Panc1 (cell line): ENCODE measurements at regions not wholly inside any gene's neighbourhood (a gene's known extent, or its start where the extent isn't known, plus 50 kb on each side); places are given as distances from the start of the nearest gene placed in this dataset.

ENCODE experiments used
- ATAC-seq: fragments of 200-7000 bp; cut with Tn5 transposase; 2 replicates; pipeline ENCODE4 v1.9.1; 2020; ENCODE audit warnings: mild to moderate bottlenecking, moderate library complexity
- BruUV-seq: library from RNA; stranded (reverse); fragments of 400-500 nt; replicated peaks from 2 replicates; lab custom pipeline; 2021; lab: Mats Ljungman, UMichigan
- CTCF ChIA-PET: fragments of 300-600 bp; sonication (Branson Sonifier 250); formaldehyde crosslinking; loops from one replicate; lab custom pipeline; 2022; ENCODE audit warnings: antibody characterized with exemption; lab: Charles Lee
- POLR2A ChIA-PET: fragments of 300-600 bp; sonication (Branson Sonifier 250); formaldehyde crosslinking; loops from one replicate; lab custom pipeline; 2022; ENCODE audit warnings: antibody characterized with exemption; lab: Charles Lee
- DNase-seq: peaks from one replicate; pipeline ENCODE4 v3.0.0-alpha.2; 2010; ENCODE audit warnings: low read depth, low spot score
- H3K27ac ChIP-seq: 2 replicates; pipeline ENCODE4 v1.5.1; 2011; ENCODE audit warnings: mild to moderate bottlenecking, low read length, inconsistent platforms
- H3K27me3 ChIP-seq: fragments of 200-500 bp; sonication (Bioruptor generic); 2 replicates; pipeline ENCODE4 v1.6.0; 2014; ENCODE audit warnings: low read length, inconsistent platforms; ENCODE audit not compliant: control insufficient read depth, insufficient read depth
- H3K36me3 ChIP-seq: fragments of 200-500 bp; sonication (Bioruptor generic); 2 replicates; pipeline ENCODE4 v1.5.1; 2014; ENCODE audit warnings: inconsistent platforms, mild to moderate bottlenecking, low read length, moderate library complexity; ENCODE audit not compliant: control insufficient read depth, insufficient read depth
- H3K4me1 ChIP-seq: 2 replicates; pipeline ENCODE4 v1.5.1; 2011; ENCODE audit warnings: inconsistent platforms, mild to moderate bottlenecking, low read length, moderate library complexity; ENCODE audit not compliant: control insufficient read depth, insufficient read depth
- H3K4me3 ChIP-seq, 2 experiments: 2 replicates each; pipeline ENCODE4 v1.5.1; 2011 to 2012; ENCODE audit warnings: low read depth in 2 of 2, low read length in 2 of 2, mild to moderate bottlenecking in 2 of 2, inconsistent platforms in 1 of 2, moderate library complexity in 1 of 2
- H3K9me3 ChIP-seq: fragments of 200-500 bp; sonication (Bioruptor generic); 2 replicates; pipeline ENCODE4 v1.5.1; 2014; ENCODE audit warnings: low read depth, mild to moderate bottlenecking, inconsistent platforms, low read length, moderate library complexity; ENCODE audit not compliant: control insufficient read depth, insufficient read depth
- POLR2AphosphoS5 ChIP-seq: IDR thresholded peaks from 2 replicates; pipeline ENCODE4 v1.6.1; 2012; ENCODE audit warnings: mild to moderate bottlenecking, low read depth, low read length, moderate library complexity
- SIN3A ChIP-seq: IDR thresholded peaks from 2 replicates; pipeline ENCODE4 v1.6.1; 2012; ENCODE audit warnings: low read depth, mild to moderate bottlenecking, low read length, moderate library complexity, borderline replicate concordance; ENCODE audit not compliant: insufficient read depth
- TCF7L2 ChIP-seq: IDR thresholded peaks from 2 replicates; pipeline ENCODE4 v1.6.1; 2011; ENCODE audit warnings: mild to moderate bottlenecking, low read depth, low read length, inconsistent platforms
- in situ Hi-C: cut with HindIII; loops from 2 replicates; pipeline ENCODE4 v1.10.0; 2016; ENCODE audit warnings: low sequenced_read_pairs, low pct_unique_long_range_greater_than_20kb
- intact Hi-C: fragments of 100-400 bp; cut with micrococcal nuclease; formaldehyde crosslinking; loops from one replicate; pipeline ENCODE4 v1.10.0; 2022; ENCODE audit not compliant: unreplicated experiment
- TF ChIP-seq, protein P1 (sequence below), 2 experiments: IDR thresholded peaks; 2 replicates each; pipeline ENCODE4 v1.6.1; 2011 to 2012; ENCODE audit warnings: low read depth in 2 of 2, control low read depth in 1 of 2, low read length in 1 of 2, mild to moderate bottlenecking in 1 of 2, moderate library complexity in 1 of 2; ENCODE audit not compliant: insufficient read depth in 1 of 2
- TF ChIP-seq, protein P2 (sequence below): fragments of 450-650 bp; IDR thresholded peaks from 2 replicates; pipeline ENCODE4 v1.5.1; 2017; ENCODE audit warnings: mild to moderate bottlenecking

DNA sequence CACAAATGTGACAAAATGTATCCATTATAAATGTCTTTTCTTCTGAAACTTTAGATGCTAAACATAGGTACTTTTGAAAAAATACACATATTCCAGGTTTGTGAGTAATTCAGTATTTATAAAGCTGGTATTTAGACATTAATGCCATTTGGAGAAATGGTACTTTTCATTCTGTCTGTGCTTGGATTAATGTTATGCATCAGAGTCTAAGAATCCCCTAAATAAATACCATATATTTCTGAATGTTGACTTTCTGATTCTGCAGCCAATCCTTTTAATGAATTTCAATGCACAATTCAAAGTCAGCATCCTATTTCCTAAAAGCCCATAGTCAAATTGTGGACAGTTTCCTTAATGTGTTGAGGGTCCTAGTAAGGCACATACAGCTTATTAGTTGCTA, 145.0 kb downstream of the DKK1 start:
- DNase-seq (no peak), ATAC-seq (no peak)
- in situ Hi-C loops: no loop called here
- H3K27ac ChIP-seq: peak overlapping the region; percentile 82; the same call in 1 of the 2 replicates
- H3K4me1 ChIP-seq: no peaks in the 10 kb centered on the region
- H3K36me3 ChIP-seq: no peaks in the 10 kb centered on the region
- POLR2A ChIA-PET: no interaction called here
- intact Hi-C loops: no loop called here
- TF ChIP-seq, protein P1, sequence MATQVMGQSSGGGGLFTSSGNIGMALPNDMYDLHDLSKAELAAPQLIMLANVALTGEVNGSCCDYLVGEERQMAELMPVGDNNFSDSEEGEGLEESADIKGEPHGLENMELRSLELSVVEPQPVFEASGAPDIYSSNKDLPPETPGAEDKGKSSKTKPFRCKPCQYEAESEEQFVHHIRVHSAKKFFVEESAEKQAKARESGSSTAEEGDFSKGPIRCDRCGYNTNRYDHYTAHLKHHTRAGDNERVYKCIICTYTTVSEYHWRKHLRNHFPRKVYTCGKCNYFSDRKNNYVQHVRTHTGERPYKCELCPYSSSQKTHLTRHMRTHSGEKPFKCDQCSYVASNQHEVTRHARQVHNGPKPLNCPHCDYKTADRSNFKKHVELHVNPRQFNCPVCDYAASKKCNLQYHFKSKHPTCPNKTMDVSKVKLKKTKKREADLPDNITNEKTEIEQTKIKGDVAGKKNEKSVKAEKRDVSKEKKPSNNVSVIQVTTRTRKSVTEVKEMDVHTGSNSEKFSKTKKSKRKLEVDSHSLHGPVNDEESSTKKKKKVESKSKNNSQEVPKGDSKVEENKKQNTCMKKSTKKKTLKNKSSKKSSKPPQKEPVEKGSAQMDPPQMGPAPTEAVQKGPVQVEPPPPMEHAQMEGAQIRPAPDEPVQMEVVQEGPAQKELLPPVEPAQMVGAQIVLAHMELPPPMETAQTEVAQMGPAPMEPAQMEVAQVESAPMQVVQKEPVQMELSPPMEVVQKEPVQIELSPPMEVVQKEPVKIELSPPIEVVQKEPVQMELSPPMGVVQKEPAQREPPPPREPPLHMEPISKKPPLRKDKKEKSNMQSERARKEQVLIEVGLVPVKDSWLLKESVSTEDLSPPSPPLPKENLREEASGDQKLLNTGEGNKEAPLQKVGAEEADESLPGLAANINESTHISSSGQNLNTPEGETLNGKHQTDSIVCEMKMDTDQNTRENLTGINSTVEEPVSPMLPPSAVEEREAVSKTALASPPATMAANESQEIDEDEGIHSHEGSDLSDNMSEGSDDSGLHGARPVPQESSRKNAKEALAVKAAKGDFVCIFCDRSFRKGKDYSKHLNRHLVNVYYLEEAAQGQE (IDR thresholded peaks at IDR 0.05; ENCODE audit: insufficient read depth in 1 of 2, low read depth in 2 of 2, low read length in 1 of 2): no peak
- TF ChIP-seq SIN3A (no peak), POLR2AphosphoS5 (no peak), TCF7L2 (no peak)
- TF ChIP-seq, protein P2, sequence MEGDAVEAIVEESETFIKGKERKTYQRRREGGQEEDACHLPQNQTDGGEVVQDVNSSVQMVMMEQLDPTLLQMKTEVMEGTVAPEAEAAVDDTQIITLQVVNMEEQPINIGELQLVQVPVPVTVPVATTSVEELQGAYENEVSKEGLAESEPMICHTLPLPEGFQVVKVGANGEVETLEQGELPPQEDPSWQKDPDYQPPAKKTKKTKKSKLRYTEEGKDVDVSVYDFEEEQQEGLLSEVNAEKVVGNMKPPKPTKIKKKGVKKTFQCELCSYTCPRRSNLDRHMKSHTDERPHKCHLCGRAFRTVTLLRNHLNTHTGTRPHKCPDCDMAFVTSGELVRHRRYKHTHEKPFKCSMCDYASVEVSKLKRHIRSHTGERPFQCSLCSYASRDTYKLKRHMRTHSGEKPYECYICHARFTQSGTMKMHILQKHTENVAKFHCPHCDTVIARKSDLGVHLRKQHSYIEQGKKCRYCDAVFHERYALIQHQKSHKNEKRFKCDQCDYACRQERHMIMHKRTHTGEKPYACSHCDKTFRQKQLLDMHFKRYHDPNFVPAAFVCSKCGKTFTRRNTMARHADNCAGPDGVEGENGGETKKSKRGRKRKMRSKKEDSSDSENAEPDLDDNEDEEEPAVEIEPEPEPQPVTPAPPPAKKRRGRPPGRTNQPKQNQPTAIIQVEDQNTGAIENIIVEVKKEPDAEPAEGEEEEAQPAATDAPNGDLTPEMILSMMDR: no peak
- no peaks in the 10 kb centered on the region for H3K27me3 ChIP-seq
- CTCF ChIA-PET: no interaction called here
- peaks cover 26% of the 10 kb centered on the region; the same call in 1 of the 2 replicates for H3K9me3 ChIP-seq
- no peak overlapping the region for H3K4me3 ChIP-seq
- no TSS peak for BruUV-seq

DNA sequence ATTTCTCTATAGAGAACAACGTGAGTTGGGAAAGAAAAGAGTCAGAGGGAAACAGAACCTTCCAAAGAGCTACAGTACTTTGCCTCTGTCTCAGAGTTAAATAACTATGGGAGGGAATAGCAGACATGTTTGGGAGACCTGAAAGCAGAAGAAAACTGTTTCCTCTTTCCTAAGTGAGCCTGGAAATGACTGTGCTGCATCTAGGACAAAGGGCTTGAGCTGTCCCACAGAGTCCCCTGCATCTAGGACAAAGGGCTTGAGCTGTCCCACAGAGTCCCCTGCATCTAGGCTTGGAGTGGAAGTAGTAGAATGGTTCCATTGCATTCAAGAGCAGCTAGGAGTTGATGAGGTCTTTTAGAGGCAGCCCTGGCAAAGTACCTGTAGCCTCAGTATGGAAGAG, 149.7 kb downstream of the DKK1 start:
- BruUV-seq: no TSS peak
- ChIA-PET CTCF (no interaction called here), POLR2A (interaction anchor here (0.5 kb wide), 1 partner anchor 80 kb away, joined by 9 read pairs; no protein-coding TSS in a partner anchor)
- no peak overlapping the region for H3K4me3 ChIP-seq
- no peak for DNase-seq
- intact Hi-C loops: no loop called here
- TF ChIP-seq TCF7L2 (no peak), SIN3A (no peak), POLR2AphosphoS5 (no peak)
- TF ChIP-seq, protein P2: no peak
- TF ChIP-seq, protein P1 (IDR thresholded peaks at IDR 0.05; ENCODE audit: insufficient read depth in 1 of 2, low read depth in 2 of 2, low read length in 1 of 2): no peak
- no peaks in the 10 kb centered on the region for H3K36me3 ChIP-seq
- H3K4me1 ChIP-seq: no peaks in the 10 kb centered on the region
- ATAC-seq: no peak; the same call in 1 of the 2 replicates
- H3K27me3 ChIP-seq: no peaks in the 10 kb centered on the region
- peaks cover 19% of the 10 kb centered on the region; the same call in 1 of the 2 replicates for H3K9me3 ChIP-seq
- in situ Hi-C loops: no loop called here
- peak overlapping the region; percentile 82 for H3K27ac ChIP-seq
